K562 (cell line): ENCODE measurements at regions not wholly inside any gene's neighbourhood (a gene's known extent, or its start where the extent isn't known, plus 50 kb on each side); places are given as distances from the start of the nearest gene placed in this dataset.

Source experiments
- ATF7 ChIP-seq: fragments of 450-650 bp; IDR thresholded peaks from 2 replicates; pipeline ENCODE4 v1.7.1; 2014; ENCODE audit warnings: mild to moderate bottlenecking, moderate library complexity
- BRD9 ChIP-seq: fragments of 450-650 bp; IDR thresholded peaks from 2 replicates; pipeline ENCODE4 v1.6.1; 2018; ENCODE audit warnings: low read depth; ENCODE audit not compliant: partially characterized antibody
- CXXC5 ChIP-seq: fragments of 250-450 bp; sonication (Bioruptor Pico); IDR thresholded peaks from 2 replicates; pipeline ENCODE4 v1.8.0; 2022; ENCODE audit warnings: inconsistent platforms, mild to moderate bottlenecking, moderate library complexity
- E2F3 ChIP-seq: fragments of 250-450 bp; sonication (Bioruptor Pico); IDR thresholded peaks from 2 replicates; pipeline ENCODE4 v1.4.0; 2020; ENCODE audit warnings: mild to moderate bottlenecking
- RBFOX2 ChIP-seq: fragments of 200-400 bp; formaldehyde crosslinking; IDR thresholded peaks from 2 replicates; pipeline ENCODE4 v1.6.1; 2017; ENCODE audit warnings: low read depth, mild to moderate bottlenecking, low read length, moderate library complexity
- TF ChIP-seq, protein P1 (sequence below): fragments of 250-450 bp; sonication (Bioruptor Pico); IDR thresholded peaks from 2 replicates; pipeline ENCODE4 v1.8.0; 2022; ENCODE audit warnings: moderate library complexity, mild to moderate bottlenecking, inconsistent platforms
- TF ChIP-seq, protein P2 (sequence below): sonication (generic); formaldehyde crosslinking; IDR thresholded peaks from 2 replicates; pipeline ENCODE4 v1.8.1; 2022; ENCODE audit warnings: missing genetic modification reagents
- TF ChIP-seq, protein P3 (sequence below): sonication (generic); formaldehyde crosslinking; IDR thresholded peaks from 2 replicates; pipeline ENCODE4 v1.8.0; 2022; ENCODE audit warnings: mild to moderate bottlenecking, missing genetic modification reagents, borderline replicate concordance
- TF ChIP-seq, protein P4 (sequence below), 2 experiments: fragments of 450-650 bp; IDR thresholded peaks; 2 replicates each; pipeline ENCODE4 v1.6.1; 2016; ENCODE audit warnings: mild to moderate bottlenecking in 2 of 2, borderline replicate concordance in 1 of 2, low read depth in 1 of 2, moderate library complexity in 1 of 2

DNA sequence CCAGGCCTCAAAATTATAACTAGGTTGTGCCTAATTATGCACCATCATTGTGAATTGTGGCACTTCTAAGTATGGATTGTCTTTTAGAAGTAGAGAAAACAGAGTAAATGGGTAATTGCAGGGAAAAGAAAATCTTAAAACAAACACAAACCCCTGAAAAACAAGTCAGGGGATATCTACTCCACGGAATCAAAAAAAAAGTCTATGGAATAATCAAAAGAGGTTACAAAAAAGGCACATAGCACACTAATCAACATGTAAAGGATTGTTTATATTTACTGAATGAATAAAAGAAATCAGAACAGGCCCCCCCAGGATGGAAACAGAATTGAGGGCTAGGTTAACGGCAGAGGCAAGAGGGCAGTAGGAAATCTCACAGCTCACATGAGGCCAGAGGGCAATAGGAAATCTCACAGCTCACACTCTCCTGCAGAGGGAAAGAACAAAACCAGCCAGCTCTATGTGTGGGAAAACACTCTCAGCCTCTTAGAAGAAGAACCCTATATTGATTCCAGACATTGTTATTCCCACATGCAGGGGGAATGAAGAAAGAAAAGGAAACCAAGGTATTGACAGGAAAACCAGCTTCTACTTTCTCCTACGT, 72.7 kb upstream of the FNDC3B start (continued):
- TF ChIP-seq, protein P1, sequence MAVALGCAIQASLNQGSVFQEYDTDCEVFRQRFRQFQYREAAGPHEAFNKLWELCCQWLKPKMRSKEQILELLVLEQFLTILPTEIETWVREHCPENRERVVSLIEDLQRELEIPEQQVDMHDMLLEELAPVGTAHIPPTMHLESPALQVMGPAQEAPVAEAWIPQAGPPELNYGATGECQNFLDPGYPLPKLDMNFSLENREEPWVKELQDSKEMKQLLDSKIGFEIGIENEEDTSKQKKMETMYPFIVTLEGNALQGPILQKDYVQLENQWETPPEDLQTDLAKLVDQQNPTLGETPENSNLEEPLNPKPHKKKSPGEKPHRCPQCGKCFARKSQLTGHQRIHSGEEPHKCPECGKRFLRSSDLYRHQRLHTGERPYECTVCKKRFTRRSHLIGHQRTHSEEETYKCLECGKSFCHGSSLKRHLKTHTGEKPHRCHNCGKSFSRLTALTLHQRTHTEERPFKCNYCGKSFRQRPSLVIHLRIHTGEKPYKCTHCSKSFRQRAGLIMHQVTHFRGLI, result 0 out of 2 replicates have a peak, but pooled peaks have one; percentile 2
- TF ChIP-seq CXXC5 (CRISPR knock-in tag), result peak; percentile 6; the same call in 1 of the 2 replicates
- TF ChIP-seq, protein P2, sequence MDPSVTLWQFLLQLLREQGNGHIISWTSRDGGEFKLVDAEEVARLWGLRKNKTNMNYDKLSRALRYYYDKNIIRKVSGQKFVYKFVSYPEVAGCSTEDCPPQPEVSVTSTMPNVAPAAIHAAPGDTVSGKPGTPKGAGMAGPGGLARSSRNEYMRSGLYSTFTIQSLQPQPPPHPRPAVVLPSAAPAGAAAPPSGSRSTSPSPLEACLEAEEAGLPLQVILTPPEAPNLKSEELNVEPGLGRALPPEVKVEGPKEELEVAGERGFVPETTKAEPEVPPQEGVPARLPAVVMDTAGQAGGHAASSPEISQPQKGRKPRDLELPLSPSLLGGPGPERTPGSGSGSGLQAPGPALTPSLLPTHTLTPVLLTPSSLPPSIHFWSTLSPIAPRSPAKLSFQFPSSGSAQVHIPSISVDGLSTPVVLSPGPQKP, result no peak
- TF ChIP-seq ATF7, result no peak
- TF ChIP-seq, protein P3, sequence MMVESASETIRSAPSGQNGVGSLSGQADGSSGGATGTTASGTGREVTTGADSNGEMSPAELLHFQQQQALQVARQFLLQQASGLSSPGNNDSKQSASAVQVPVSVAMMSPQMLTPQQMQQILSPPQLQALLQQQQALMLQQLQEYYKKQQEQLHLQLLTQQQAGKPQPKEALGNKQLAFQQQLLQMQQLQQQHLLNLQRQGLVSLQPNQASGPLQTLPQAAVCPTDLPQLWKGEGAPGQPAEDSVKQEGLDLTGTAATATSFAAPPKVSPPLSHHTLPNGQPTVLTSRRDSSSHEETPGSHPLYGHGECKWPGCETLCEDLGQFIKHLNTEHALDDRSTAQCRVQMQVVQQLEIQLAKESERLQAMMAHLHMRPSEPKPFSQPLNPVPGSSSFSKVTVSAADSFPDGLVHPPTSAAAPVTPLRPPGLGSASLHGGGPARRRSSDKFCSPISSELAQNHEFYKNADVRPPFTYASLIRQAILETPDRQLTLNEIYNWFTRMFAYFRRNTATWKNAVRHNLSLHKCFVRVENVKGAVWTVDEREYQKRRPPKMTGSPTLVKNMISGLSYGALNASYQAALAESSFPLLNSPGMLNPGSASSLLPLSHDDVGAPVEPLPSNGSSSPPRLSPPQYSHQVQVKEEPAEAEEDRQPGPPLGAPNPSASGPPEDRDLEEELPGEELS (CRISPR knock-in tag), result no peak
- TF ChIP-seq E2F3 (CRISPR knock-in tag), result no peak
- TF ChIP-seq RBFOX2, result peak; percentile 66; the same call in 1 of the 2 replicates
- no peak for TF ChIP-seq BRD9
- TF ChIP-seq, protein P4, sequence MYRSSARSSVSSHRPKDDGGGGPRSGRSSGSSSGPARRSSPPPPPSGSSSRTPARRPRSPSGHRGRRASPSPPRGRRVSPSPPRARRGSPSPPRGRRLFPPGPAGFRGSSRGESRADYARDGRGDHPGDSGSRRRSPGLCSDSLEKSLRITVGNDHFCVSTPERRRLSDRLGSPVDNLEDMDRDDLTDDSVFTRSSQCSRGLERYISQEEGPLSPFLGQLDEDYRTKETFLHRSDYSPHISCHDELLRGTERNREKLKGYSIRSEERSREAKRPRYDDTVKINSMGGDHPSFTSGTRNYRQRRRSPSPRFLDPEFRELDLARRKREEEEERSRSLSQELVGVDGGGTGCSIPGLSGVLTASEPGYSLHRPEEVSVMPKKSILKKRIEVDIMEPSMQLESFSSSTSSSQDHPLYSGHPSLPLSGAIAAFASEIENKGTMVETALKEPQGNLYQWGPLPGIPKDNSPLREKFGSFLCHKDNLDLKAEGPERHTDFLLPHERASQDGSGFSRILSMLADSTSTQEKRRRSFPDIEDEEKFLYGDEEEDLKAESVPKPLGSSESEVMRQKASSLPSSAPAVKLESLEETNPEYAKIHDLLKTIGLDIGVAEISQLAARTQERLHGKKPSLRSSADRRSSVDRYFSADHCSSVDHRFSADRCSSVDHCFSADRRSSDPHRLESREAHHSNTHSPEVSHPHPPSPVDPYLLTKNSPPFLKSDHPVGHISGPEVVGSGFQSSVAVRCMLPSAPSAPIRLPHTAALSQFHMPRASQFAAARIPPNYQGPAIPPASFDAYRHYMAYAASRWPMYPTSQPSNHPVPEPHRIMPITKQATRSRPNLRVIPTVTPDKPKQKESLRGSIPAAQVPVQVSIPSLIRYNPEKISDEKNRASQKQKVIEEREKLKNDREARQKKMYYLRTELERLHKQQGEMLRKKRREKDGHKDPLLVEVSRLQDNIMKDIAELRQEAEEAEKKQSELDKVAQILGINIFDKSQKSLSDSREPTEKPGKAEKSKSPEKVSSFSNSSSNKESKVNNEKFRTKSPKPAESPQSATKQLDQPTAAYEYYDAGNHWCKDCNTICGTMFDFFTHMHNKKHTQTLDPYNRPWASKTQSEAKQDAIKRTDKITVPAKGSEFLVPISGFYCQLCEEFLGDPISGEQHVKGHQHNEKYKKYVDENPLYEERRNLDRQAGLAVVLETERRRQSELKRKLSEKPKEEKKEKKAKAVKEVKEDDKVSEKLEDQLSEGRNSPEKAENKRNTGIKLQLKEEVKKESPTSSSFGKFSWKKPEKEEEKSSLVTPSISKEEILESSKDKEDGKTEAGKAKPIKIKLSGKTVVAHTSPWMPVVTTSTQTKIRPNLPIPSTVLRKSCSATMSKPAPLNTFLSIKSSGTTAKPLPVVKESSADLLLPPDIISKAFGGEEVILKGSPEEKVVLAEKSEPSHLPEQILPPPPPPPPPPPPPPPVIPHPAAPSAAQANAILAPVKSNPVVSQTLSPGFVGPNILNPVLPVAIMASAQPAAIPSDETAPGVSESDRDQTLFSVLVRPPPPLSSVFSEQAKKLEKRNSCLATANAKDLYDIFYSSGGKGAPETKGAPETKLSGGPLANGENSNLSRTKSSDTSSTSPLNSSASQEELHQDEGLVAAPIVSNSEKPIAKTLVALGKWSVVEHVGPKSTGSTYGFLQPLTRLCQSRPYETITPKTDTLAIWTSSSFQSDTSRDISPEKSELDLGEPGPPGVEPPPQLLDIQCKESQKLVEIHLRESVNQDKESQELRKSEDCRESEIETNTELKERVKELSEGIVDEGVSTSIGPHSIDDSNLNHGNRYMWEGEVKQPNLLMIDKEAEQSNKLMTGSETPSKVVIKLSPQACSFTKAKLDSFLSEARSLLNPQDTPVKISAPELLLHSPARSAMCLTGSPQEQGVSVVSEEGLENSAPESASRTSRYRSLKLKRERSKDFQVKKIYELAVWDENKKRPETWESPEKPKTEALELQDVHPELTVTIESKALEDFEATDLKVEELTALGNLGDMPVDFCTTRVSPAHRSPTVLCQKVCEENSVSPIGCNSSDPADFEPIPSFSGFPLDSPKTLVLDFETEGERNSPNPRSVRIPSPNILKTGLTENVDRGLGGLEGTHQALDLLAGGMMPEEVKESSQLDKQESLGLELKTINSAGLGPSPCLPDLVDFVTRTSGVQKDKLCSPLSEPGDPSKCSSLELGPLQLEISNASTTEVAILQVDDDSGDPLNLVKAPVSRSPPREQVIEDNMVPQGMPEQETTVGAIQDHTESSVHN (IDR thresholded peaks at IDR 0.05; ENCODE audit: borderline replicate concordance in 1 of 2, low read depth in 1 of 2), result no peak
